Neutrophil (primary cell): ENCODE measurements at regions not wholly inside any gene's neighbourhood (a gene's known extent, or its start where the extent isn't known, plus 50 kb on each side); places are given as distances from the start of the nearest gene placed in this dataset.

Source experiments
- H3K27ac ChIP-seq: fragments of 200-600 bp; sonication (generic); 2 replicates; pipeline ENCODE4 v1.5.1; 2016; ENCODE audit warnings: mild to moderate bottlenecking, moderate library complexity
- H3K27me3 ChIP-seq: fragments of 200-600 bp; sonication (generic); 2 replicates; pipeline ENCODE4 v1.6.0; 2016; ENCODE audit warnings: mild to moderate bottlenecking
- H3K36me3 ChIP-seq: fragments of 200-600 bp; sonication (generic); 2 replicates; pipeline ENCODE4 v1.5.1; 2017
- H3K4me1 ChIP-seq, 2 experiments: fragments of 200-600 bp in 1 of 2; sonication (generic) in 1 of 2; 1 replicate in 1 of 2; 2 replicates in 1 of 2; pipeline versions ENCODE4 v1.5.1 to v1.6.1; 2013 to 2016; ENCODE audit warnings: low read depth in 1 of 2, low read length in 1 of 2, mild to moderate bottlenecking in 1 of 2, moderate library complexity in 1 of 2; ENCODE audit not compliant: control insufficient read depth in 1 of 2, insufficient read depth in 1 of 2
- H3K4me3 ChIP-seq, 2 experiments: fragments of 200-600 bp in 1 of 2; sonication (generic) in 1 of 2; 1 replicate in 1 of 2; 2 replicates in 1 of 2; pipeline ENCODE4 v1.5.1; 2013 to 2016; ENCODE audit warnings: low read depth in 1 of 2, low read length in 1 of 2, mild to moderate bottlenecking in 1 of 2, moderate library complexity in 1 of 2
- H3K9me3 ChIP-seq: fragments of 200-600 bp; sonication (generic); 2 replicates; pipeline ENCODE4 v1.5.1; 2016
- TF ChIP-seq, protein P1 (sequence below): fragments of 200-600 bp; sonication (generic); IDR thresholded peaks from 2 replicates; pipeline ENCODE4 v1.5.1; 2016; ENCODE audit warnings: antibody characterized with exemption

DNA sequence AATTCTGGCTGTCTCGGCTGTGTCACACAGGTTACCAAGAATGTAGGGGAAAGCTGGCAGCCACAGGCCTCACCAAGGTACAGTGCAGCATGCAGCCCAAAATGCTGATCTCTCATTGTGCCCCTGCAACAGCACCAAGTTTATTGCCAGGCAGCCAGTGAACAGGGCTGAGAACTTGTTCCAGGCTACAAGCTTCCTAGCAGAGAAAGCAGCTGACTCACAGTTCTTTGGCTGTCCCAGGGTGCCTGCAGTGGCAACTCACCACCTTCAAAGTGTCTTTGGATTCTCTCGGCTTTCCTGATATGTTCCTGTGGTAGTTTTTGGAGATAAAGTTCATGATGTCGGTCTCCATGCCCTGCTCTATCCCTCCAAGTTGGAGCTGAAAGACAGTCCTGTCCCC is 719.1 kb upstream of the ANO3 start:
- TF ChIP-seq, protein P1, sequence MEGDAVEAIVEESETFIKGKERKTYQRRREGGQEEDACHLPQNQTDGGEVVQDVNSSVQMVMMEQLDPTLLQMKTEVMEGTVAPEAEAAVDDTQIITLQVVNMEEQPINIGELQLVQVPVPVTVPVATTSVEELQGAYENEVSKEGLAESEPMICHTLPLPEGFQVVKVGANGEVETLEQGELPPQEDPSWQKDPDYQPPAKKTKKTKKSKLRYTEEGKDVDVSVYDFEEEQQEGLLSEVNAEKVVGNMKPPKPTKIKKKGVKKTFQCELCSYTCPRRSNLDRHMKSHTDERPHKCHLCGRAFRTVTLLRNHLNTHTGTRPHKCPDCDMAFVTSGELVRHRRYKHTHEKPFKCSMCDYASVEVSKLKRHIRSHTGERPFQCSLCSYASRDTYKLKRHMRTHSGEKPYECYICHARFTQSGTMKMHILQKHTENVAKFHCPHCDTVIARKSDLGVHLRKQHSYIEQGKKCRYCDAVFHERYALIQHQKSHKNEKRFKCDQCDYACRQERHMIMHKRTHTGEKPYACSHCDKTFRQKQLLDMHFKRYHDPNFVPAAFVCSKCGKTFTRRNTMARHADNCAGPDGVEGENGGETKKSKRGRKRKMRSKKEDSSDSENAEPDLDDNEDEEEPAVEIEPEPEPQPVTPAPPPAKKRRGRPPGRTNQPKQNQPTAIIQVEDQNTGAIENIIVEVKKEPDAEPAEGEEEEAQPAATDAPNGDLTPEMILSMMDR: no peak
- Histone ChIP-seq H3K4me3 (no peak overlapping the region), H3K4me1 (no peaks in the 10 kb centered on the region), H3K27me3 (no peaks in the 10 kb centered on the region), H3K9me3 (no peaks in the 10 kb centered on the region), H3K27ac (no peak overlapping the region), H3K36me3 (no peaks in the 10 kb centered on the region)

DNA sequence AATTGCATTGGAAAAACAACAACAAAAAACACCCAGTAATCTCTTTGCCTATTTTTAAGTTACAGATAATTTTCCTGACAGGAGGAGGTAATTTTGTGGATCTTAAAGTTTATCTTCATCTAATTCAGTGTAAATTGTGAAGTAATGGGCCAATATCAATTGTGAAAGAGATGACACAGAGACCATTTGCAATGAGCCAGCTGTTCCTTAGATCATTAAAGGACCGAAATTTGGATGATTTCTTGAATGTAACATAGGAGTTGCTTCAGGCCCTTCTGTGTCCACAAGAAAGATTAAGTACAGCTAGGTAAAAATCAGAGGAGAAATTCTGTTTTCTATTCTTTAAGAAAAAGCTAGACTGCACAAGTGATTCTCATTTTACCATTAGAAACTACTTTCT is 718.5 kb upstream of the ANO3 start:
- H3K27me3 ChIP-seq: no peaks in the 10 kb centered on the region
- H3K27ac ChIP-seq: no peak overlapping the region
- H3K4me3 ChIP-seq: no peak overlapping the region
- TF ChIP-seq, protein P1: no peak
- H3K36me3 ChIP-seq: no peaks in the 10 kb centered on the region
- H3K4me1 ChIP-seq: no peaks in the 10 kb centered on the region
- no peaks in the 10 kb centered on the region for H3K9me3 ChIP-seq

DNA sequence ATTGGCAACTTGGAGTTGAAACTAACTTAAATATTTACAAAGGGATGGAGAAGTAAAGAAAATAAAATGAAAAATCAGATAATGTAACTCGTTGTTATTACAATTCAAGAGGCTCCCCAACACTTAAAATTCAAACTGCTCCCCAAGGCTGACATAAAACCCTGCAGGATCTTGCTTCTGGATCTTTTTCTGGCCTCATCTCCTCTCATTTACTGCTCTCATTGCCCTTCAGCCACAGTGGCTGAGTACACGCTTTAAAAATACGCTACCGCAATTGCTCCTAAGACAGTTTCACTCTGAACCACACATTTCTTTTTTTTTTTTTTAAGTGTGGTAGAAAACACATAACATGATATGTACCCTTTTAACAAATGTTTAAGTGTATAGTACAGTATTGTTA is 718.1 kb upstream of the ANO3 start:
- Histone ChIP-seq H3K4me3 (no peak overlapping the region), H3K27ac (no peak overlapping the region), H3K36me3 (no peaks in the 10 kb centered on the region), H3K4me1 (no peaks in the 10 kb centered on the region), H3K9me3 (no peaks in the 10 kb centered on the region), H3K27me3 (no peaks in the 10 kb centered on the region)
- TF ChIP-seq, protein P1: no peak

DNA sequence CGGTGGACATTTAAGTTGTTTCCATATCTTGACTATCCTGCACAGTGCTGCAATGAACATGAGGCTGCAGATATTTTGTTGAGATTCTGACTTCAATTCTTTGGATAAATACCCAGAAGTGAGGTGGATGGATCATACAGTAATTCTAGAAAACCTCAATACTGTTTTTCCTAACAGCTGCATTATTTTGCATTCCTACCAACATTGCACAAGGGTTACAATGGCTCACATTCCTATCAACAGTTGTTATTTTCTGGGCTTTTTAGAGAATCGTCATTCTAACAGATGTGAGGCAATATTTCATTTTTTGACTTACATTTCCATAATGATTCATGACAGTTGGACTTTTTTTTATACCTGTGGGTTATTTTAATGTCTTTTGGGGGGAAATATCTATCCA is 716.9 kb upstream of the ANO3 start:
- no peak overlapping the region for H3K27ac ChIP-seq
- H3K9me3 ChIP-seq: no peaks in the 10 kb centered on the region
- no peaks in the 10 kb centered on the region for H3K27me3 ChIP-seq
- H3K36me3 ChIP-seq: no peaks in the 10 kb centered on the region
- H3K4me3 ChIP-seq: no peak overlapping the region
- H3K4me1 ChIP-seq: no peaks in the 10 kb centered on the region
- TF ChIP-seq, protein P1: no peak

DNA sequence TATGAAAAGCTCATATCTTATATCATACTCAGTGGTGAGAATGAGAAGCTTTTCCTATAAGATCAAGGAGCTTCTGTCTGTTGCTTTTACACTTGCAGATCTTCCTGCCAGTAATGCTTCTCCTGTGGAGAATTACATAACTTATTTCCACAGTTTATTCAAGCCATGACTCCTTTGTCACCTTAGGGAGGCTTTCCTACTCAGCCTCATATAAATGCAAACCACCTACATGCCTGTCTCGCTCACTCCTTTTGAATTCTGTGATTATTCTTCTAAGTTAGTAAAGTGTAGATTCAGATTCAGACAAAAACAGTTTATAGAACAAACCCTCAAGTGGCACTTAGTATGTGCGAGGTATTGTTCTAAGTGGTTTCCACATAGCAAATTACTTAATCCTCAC is 716.1 kb upstream of the ANO3 start:
- Histone ChIP-seq H3K4me3 (no peak overlapping the region), H3K9me3 (no peaks in the 10 kb centered on the region), H3K4me1 (no peaks in the 10 kb centered on the region), H3K36me3 (no peaks in the 10 kb centered on the region), H3K27me3 (no peaks in the 10 kb centered on the region), H3K27ac (no peak overlapping the region)
- TF ChIP-seq, protein P1: no peak

DNA sequence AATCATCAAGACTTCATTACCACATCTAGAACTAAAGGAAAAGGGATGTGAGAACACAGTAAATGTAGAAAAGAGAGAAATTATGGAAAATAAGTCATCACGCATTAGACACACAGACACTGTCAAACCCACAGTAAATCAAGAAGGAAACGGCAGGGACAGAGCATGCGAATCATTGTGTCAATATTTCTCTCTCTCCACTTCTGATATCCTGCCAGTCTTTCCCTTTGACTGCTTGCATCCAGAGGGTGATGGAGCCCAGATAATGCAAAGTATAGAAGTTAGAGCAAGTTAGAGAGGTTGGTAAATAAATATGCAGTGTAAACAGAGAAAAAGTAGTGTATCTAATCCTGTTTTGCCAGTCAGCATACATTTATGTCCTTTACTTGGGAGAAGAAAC is 706.8 kb upstream of the ANO3 start:
- H3K27ac ChIP-seq: no peak overlapping the region
- H3K36me3 ChIP-seq: no peaks in the 10 kb centered on the region
- H3K27me3 ChIP-seq: no peaks in the 10 kb centered on the region
- H3K4me3 ChIP-seq: no peak overlapping the region
- no peaks in the 10 kb centered on the region for H3K4me1 ChIP-seq
- no peaks in the 10 kb centered on the region for H3K9me3 ChIP-seq
- TF ChIP-seq, protein P1: no peak
